Cardiac fibroblast (primary cell): ENCODE measurements at regions not wholly inside any gene's neighbourhood (a gene's known extent, or its start where the extent isn't known, plus 50 kb on each side); places are given as distances from the start of the nearest gene placed in this dataset.
A peak's percentile ranks its signal among the peaks of the same experiment; 100 is the strongest.

Source experiments
- DNase-seq, 2 donors: peaks; one replicate each; pipeline versions ENCODE4 v3.0.0 to v3.0.0-alpha.2; 2010; ENCODE audit warnings: low read depth in 2 of 2
- H3K4me3 ChIP-seq, 2 donors: replicated peaks in 1 of 2; 1 replicate in 1 of 2; 2 replicates in 1 of 2; pipeline ENCODE4 v1.5.1; 2011; ENCODE audit warnings: low read depth in 2 of 2, low read length in 2 of 2, mild to moderate bottlenecking in 2 of 2, moderate library complexity in 1 of 2
- CTCF ChIP-seq: IDR thresholded peaks from one replicate; pipeline ENCODE4 v1.5.1; 2011; ENCODE audit warnings: low read depth, mild to moderate bottlenecking, low read length, inconsistent platforms

- TF ChIP-seq CTCF: no peak
- no peak for DNase-seq
These were observed 208.9 kb downstream of the GBA3 start for GRCh38 chr4:22901631-22902030.

GRCh38 chr4:22900876-22901275 is 208.1 kb downstream of the GBA3 start:
- DNase-seq: no peak
- H3K4me3 ChIP-seq: no peak overlapping the region
- no peak for TF ChIP-seq CTCF

More at GRCh38 chr4:22901631-22902030, 208.9 kb downstream of the GBA3 start:
- no peak overlapping the region for H3K4me3 ChIP-seq

- peak; percentile 68 for TF ChIP-seq CTCF
- no peak overlapping the region for H3K4me3 ChIP-seq
- DNase-seq: peak; percentile 33 to 41
These were observed 204.9 kb downstream of the GBA3 start for GRCh38 chr4:22897520-22898108.

DNA sequence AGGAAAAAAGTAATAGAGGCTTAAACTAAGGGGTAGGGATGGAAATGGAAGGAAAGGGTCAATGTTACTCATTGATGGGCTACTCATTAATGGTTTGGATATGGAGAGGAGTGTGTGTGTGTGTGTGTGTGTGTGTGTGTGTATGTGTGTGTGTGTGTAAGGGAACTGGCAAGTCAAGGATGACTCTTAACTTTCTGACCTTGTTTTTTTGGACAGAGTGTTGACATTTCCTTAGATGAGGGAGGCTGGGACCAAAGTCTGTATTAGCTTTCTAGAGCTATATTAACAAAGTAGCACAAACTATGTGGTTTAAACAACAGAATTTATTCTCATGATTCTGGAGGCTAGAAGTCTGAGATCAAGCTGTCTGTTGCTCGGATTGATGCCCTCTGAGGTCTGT is 202.7 kb downstream of the GBA3 start:
- H3K4me3 ChIP-seq: no peak overlapping the region
- DNase-seq: no peak
- TF ChIP-seq CTCF: no peak

GRCh38 chr4:22884157-22884556 is 191.4 kb downstream of the GBA3 start:
- no peak for TF ChIP-seq CTCF
- DNase-seq: no peak
- H3K4me3 ChIP-seq: no peak overlapping the region

DNA sequence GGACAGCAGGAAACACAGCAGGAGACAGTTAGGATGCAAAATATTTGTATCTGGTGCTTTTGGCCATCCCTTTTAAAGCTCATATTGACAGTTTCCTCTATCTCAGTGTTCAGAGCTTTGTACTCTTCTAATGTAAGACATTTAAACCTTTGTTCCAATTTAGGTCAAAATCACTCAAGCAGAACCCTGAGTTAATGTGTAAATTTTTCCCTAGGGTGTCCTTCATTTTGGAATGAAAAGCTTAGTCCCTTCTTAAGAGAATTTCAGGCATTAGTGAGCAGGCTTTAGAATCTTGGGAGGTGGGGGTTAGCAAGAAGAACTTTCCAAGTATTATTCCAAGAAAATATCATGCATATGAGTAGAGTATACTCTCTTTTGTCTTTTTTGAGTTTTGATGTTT is 188.7 kb downstream of the GBA3 start:
- TF ChIP-seq CTCF: no peak
- H3K4me3 ChIP-seq: no peak overlapping the region
- DNase-seq: no peak

DNA sequence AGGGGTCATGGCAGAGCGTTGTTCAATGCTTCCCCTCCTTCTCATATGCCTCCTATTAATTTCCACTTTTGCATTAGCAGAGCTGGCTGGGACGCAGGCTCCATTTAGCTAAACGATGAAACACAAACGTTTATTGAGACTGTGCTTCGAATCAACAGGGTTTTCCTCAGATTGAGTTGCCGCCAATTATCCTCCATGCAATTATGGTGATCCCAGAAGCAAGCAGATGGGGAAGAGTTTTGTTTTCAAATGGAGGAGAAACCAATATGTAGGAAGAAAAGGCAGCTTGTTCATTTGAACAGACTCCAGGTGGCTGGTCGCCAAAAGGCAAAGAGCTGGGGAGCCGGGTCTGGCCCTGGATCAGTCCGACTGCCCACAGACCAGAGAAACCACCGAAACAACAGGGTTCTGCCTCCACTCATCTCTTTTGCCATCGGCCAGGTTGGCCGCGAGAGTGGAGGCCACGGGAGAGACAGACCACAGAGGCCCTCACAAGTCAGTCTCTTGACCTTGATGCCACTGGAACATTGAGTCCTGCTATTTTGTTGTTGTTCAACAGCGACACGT is 184.8 kb downstream of the GBA3 start:
- TF ChIP-seq CTCF: no peak
- DNase-seq: no peak

More for the DNA sequence above, 184.8 kb downstream of the GBA3 start:
- no peak overlapping the region for H3K4me3 ChIP-seq
